Muscle of back (tissue), 3 donors: ENCODE measurements at regions not wholly inside any gene's neighbourhood (a gene's known extent, or its start where the extent isn't known, plus 50 kb on each side); places are given as distances from the start of the nearest gene placed in this dataset.
A peak's percentile ranks its signal among the peaks of the same experiment; 100 is the strongest.
"Not testable (repeated sequence)": the region's sequence is repeated elsewhere in the genome, so short reads cannot be mapped to it uniquely, and the experiment has no call there.

Experiments
- DNase-seq, 3 donors: peaks; one replicate each; pipeline versions ENCODE4 v3.0.0 to v3.0.0-alpha.2; 2013

GRCh38 chr4:154032914-154033313, 244.0 kb upstream of the SFRP2 start:
- DNase-seq = no peak

GRCh38 chr4:154030746-154031145, 241.9 kb upstream of the SFRP2 start:
- DNase-seq = no peak

GRCh38 chr4:154030152-154030551, 241.3 kb upstream of the SFRP2 start:
- DNase-seq = no peak

GRCh38 chr4:154029171-154029570, 240.3 kb upstream of the SFRP2 start:
- no peak for DNase-seq

- peak in 2 of 3 donors; percentile 16 to 55 for DNase-seq
Measured at GRCh38 chr4:154025110-154025509, 236.2 kb upstream of the SFRP2 start.

- DNase-seq = no peak
Measured at GRCh38 chr4:154024097-154024694, 235.3 kb upstream of the SFRP2 start.

- not testable (repeated sequence) for DNase-seq
Measured at GRCh38 chr4:154023671-154024070, 234.8 kb upstream of the SFRP2 start.

GRCh38 chr4:154019811-154020210, 230.9 kb upstream of the SFRP2 start:
- peak in 2 of 3 donors; percentile 22 to 75 for DNase-seq

GRCh38 chr4:154018659-154019058, 229.8 kb upstream of the SFRP2 start:
- DNase-seq = no peak

- DNase-seq = peak in 2 of 3 donors; percentile 38 to 72
Measured at GRCh38 chr4:154015578-154015977, 226.7 kb upstream of the SFRP2 start.

- DNase-seq = peak in 2 of 3 donors; percentile 58 to 87
Measured at GRCh38 chr4:154014407-154015321, 225.8 kb upstream of the SFRP2 start.

- no peak for DNase-seq
Measured at GRCh38 chr4:154013576-154013975, 224.7 kb upstream of the SFRP2 start.

GRCh38 chr4:154010371-154010770, 221.5 kb upstream of the SFRP2 start:
- peak; percentile 74 to 95 (median 89) for DNase-seq

GRCh38 chr4:154009788-154010187, 220.9 kb upstream of the SFRP2 start:
- no peak for DNase-seq

GRCh38 chr4:154009191-154009590, 220.3 kb upstream of the SFRP2 start:
- peak in 1 of 3 donors; percentile 57 for DNase-seq

- DNase-seq = no peak
Measured at GRCh38 chr4:154005171-154005520, 216.3 kb upstream of the SFRP2 start.

- peak; percentile 71 to 87 (median 77) for DNase-seq
Measured at GRCh38 chr4:154004507-154005170, 215.8 kb upstream of the SFRP2 start.

- peak in 1 of 3 donors; percentile 14 for DNase-seq
Measured at GRCh38 chr4:154004016-154004415, 215.1 kb upstream of the SFRP2 start.

GRCh38 chr4:154003378-154003777, 214.5 kb upstream of the SFRP2 start:
- peak in 1 of 3 donors; percentile 57 for DNase-seq

GRCh38 chr4:154001193-154001592, 212.3 kb upstream of the SFRP2 start:
- DNase-seq = no peak

GRCh38 chr4:153997516-153997915, 208.6 kb upstream of the SFRP2 start:
- peak in 2 of 3 donors; percentile 28 to 59 for DNase-seq

GRCh38 chr4:153989505-153989904, 200.6 kb upstream of the SFRP2 start:
- DNase-seq = peak in 2 of 3 donors; percentile 16 to 30
